A549 (cell line): ENCODE measurements at regions not wholly inside any gene's neighbourhood (a gene's known extent, or its start where the extent isn't known, plus 50 kb on each side); places are given as distances from the start of the nearest gene placed in this dataset.

Experiments used
- CEBPB ChIP-seq, 2 experiments: fragments of >200 bp in 1 of 2; sonication (Bioruptor Twin) in 1 of 2; formaldehyde crosslinking in 1 of 2; IDR thresholded peaks; 2 replicates each; pipeline ENCODE4 v1.6.1; 2012 to 2016
- EP300 ChIP-seq, 2 experiments: fragments of >200 bp; sonication (Bioruptor Twin); formaldehyde crosslinking; IDR thresholded peaks; 2 replicates in 1 of 2; 3 replicates in 1 of 2; pipeline ENCODE4 v1.6.1; 2016 to 2017
- POLR2A ChIP-seq: IDR thresholded peaks from 2 replicates; pipeline ENCODE4 v1.6.1; 2012; ENCODE audit warnings: mild to moderate bottlenecking, low read length
- TF ChIP-seq, protein P1 (sequence below): fragments of >200 bp; sonication (Bioruptor Twin); formaldehyde crosslinking; IDR thresholded peaks from 3 replicates; pipeline ENCODE4 v1.5.1; 2016

DNA sequence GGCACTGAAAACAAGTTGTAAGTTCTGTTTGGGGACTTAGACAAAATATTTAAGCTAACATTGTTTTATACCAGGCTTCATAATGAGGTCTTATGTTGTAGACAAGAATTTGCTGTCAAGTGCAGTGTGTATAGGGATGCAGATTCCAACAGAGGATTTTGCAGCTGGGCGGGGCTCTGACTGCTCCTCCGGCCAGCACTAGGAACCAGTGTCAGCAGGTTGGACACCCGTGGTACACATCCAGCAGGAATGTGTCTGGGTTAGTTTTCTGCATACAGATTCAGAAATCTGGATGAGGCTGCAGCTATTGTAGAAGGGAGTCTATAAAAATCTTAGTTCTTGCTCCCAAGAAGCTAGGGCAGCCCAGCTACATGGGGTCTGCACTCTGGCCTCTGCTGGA is 194.3 kb upstream of the RBM19 start:
- no peak for TF ChIP-seq EP300 (IDR thresholded peaks at IDR 0.05)
- no peak for TF ChIP-seq CEBPB (IDR thresholded peaks at IDR 0.05)
- TF ChIP-seq, protein P1, sequence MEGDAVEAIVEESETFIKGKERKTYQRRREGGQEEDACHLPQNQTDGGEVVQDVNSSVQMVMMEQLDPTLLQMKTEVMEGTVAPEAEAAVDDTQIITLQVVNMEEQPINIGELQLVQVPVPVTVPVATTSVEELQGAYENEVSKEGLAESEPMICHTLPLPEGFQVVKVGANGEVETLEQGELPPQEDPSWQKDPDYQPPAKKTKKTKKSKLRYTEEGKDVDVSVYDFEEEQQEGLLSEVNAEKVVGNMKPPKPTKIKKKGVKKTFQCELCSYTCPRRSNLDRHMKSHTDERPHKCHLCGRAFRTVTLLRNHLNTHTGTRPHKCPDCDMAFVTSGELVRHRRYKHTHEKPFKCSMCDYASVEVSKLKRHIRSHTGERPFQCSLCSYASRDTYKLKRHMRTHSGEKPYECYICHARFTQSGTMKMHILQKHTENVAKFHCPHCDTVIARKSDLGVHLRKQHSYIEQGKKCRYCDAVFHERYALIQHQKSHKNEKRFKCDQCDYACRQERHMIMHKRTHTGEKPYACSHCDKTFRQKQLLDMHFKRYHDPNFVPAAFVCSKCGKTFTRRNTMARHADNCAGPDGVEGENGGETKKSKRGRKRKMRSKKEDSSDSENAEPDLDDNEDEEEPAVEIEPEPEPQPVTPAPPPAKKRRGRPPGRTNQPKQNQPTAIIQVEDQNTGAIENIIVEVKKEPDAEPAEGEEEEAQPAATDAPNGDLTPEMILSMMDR: no peak
- TF ChIP-seq POLR2A: no peak
